ENCODE measurements at regions not wholly inside any gene's neighbourhood (a gene's known extent, or its start where the extent isn't known, plus 50 kb on each side); places are given as distances from the start of the nearest gene placed in this dataset.

GRCh38 chr13:23993680-23993985 lies 96.3 kb upstream of the C1QTNF9B start:
- 80% methylated on average over 1 of the region's 1 CpG for WGBS (ENCODE audit: insufficient coverage)
- POLR2A ChIA-PET = no interaction called here
- H3K4me3 Mint-ChIP-seq = no peak overlapping the region
- no peaks in the 10 kb centered on the region for H3K4me1 ChIP-seq (ENCODE audit: control insufficient read depth in 1 of 2, extremely low read depth in 1 of 2, insufficient read depth in 2 of 2, low read length in 2 of 2)
- DNase-seq (no peak), ATAC-seq (replicated peaks in 1 of 4) (no peak)
- H3K27ac ChIP-seq (ENCODE audit: low read length) = no peak overlapping the region
- H3K36me3 ChIP-seq (ENCODE audit: control insufficient read depth in 2 of 2, extremely low read depth in 1 of 2, insufficient read depth in 1 of 2, low read length in 1 of 2) = no peaks in the 10 kb centered on the region
- peaks cover 0 to 15% of the 10 kb centered on the region in 2 experiments for H3K27me3 ChIP-seq (replicated peaks in 1 of 2; ENCODE audit: control insufficient read depth in 2 of 2, extremely low read depth in 1 of 2, insufficient read depth in 2 of 2, low read length in 1 of 2)
- H3K9me3 ChIP-seq = no peaks in the 10 kb centered on the region
- peaks cover 11 to 20% of the 10 kb centered on the region in 2 donors for H3K27me3 Mint-ChIP-seq
- H3K9me3 Mint-ChIP-seq = no peaks in the 10 kb centered on the region
- CTCF ChIA-PET = no interaction called here
- peaks cover 3 to 7% (median 4%) of the 10 kb centered on the region in 3 donors for H3K4me1 Mint-ChIP-seq
- no peaks in the 10 kb centered on the region for H3K36me3 Mint-ChIP-seq
- H3K4me3 ChIP-seq (ENCODE audit: control insufficient read depth in 1 of 2, extremely low read depth in 1 of 2, low read length in 1 of 2) = no peak overlapping the region
- no peak overlapping the region for H3K27ac Mint-ChIP-seq

- WGBS (ENCODE audit: insufficient coverage) = 34% methylated on average over 3 of the region's 6 CpGs
- H3K27ac Mint-ChIP-seq = no peak overlapping the region
- no peak overlapping the region for H3K27ac ChIP-seq (ENCODE audit: low read length)
- H3K9me3 ChIP-seq = no peaks in the 10 kb centered on the region
- no peak for ATAC-seq (replicated peaks in 1 of 4)
- H3K4me1 ChIP-seq (ENCODE audit: control insufficient read depth in 1 of 2, extremely low read depth in 1 of 2, insufficient read depth in 2 of 2, low read length in 2 of 2) = no peaks in the 10 kb centered on the region
- no peaks in the 10 kb centered on the region for H3K9me3 Mint-ChIP-seq
- no peaks in the 10 kb centered on the region for H3K36me3 Mint-ChIP-seq
- H3K4me3 ChIP-seq (ENCODE audit: control insufficient read depth in 1 of 2, extremely low read depth in 1 of 2, low read length in 1 of 2) = no peak overlapping the region
- POLR2A ChIA-PET = interaction anchor here (0.6 kb wide), 2 partner anchors 9 to 36 kb away, joined by 3 read pairs; no protein-coding TSS in a partner anchor
- CTCF ChIA-PET = no interaction called here
- H3K4me1 Mint-ChIP-seq = peaks cover 3 to 7% (median 4%) of the 10 kb centered on the region in 3 donors
- no peak for DNase-seq
- H3K36me3 ChIP-seq (ENCODE audit: control insufficient read depth in 2 of 2, extremely low read depth in 1 of 2, insufficient read depth in 1 of 2, low read length in 1 of 2) = no peaks in the 10 kb centered on the region
- H3K27me3 Mint-ChIP-seq = peaks cover 6 to 9% of the 10 kb centered on the region in 2 donors
- H3K27me3 ChIP-seq (replicated peaks in 1 of 2; ENCODE audit: control insufficient read depth in 2 of 2, extremely low read depth in 1 of 2, insufficient read depth in 2 of 2, low read length in 1 of 2) = peaks cover 0 to 15% of the 10 kb centered on the region in 2 experiments
- H3K4me3 Mint-ChIP-seq = no peak overlapping the region
Observed at GRCh38 chr13:23995283-23996073, 98.2 kb upstream of the C1QTNF9B start.

GRCh38 chr13:23996456-23996855 lies 99.2 kb upstream of the C1QTNF9B start:
- Mint-ChIP-seq H3K27me3 (peaks cover 2 to 5% of the 10 kb centered on the region in 2 donors), H3K27ac (no peak overlapping the region), H3K9me3 (no peaks in the 10 kb centered on the region), H3K4me3 (no peak overlapping the region), H3K36me3 (no peaks in the 10 kb centered on the region), H3K4me1 (peaks cover 3 to 7% (median 4%) of the 10 kb centered on the region in 3 donors)
- DNase-seq = no peak
- WGBS (ENCODE audit: insufficient coverage) = 90% methylated on average over 2 of the region's 2 CpGs
- H3K27me3 ChIP-seq (replicated peaks in 1 of 2; ENCODE audit: control insufficient read depth in 2 of 2, extremely low read depth in 1 of 2, insufficient read depth in 2 of 2, low read length in 1 of 2) = peaks cover 0 to 15% of the 10 kb centered on the region in 2 experiments
- no peak for ATAC-seq (replicated peaks in 1 of 4)
- H3K36me3 ChIP-seq (ENCODE audit: control insufficient read depth in 2 of 2, extremely low read depth in 1 of 2, insufficient read depth in 1 of 2, low read length in 1 of 2) = no peaks in the 10 kb centered on the region
- POLR2A ChIA-PET = no interaction called here
- CTCF ChIA-PET = no interaction called here
- H3K27ac ChIP-seq (ENCODE audit: low read length) = no peak overlapping the region
- no peaks in the 10 kb centered on the region for H3K9me3 ChIP-seq
- no peaks in the 10 kb centered on the region for H3K4me1 ChIP-seq (ENCODE audit: control insufficient read depth in 1 of 2, extremely low read depth in 1 of 2, insufficient read depth in 2 of 2, low read length in 2 of 2)
- H3K4me3 ChIP-seq (ENCODE audit: control insufficient read depth in 1 of 2, extremely low read depth in 1 of 2, low read length in 1 of 2) = no peak overlapping the region

- Histone ChIP-seq H3K36me3 (ENCODE audit: control insufficient read depth in 2 of 2, extremely low read depth in 1 of 2, insufficient read depth in 1 of 2, low read length in 1 of 2) (no peaks in the 10 kb centered on the region), H3K27ac (ENCODE audit: low read length) (no peak overlapping the region), H3K9me3 (no peaks in the 10 kb centered on the region), H3K4me3 (ENCODE audit: control insufficient read depth in 1 of 2, extremely low read depth in 1 of 2, low read length in 1 of 2) (no peak overlapping the region), H3K4me1 (ENCODE audit: control insufficient read depth in 1 of 2, extremely low read depth in 1 of 2, insufficient read depth in 2 of 2, low read length in 2 of 2) (no peaks in the 10 kb centered on the region), H3K27me3 (replicated peaks in 1 of 2; ENCODE audit: control insufficient read depth in 2 of 2, extremely low read depth in 1 of 2, insufficient read depth in 2 of 2, low read length in 1 of 2) (peaks cover 0 to 4% of the 10 kb centered on the region in 2 experiments)
- H3K36me3 Mint-ChIP-seq = no peaks in the 10 kb centered on the region
- no peaks in the 10 kb centered on the region for H3K9me3 Mint-ChIP-seq
- no peak overlapping the region for H3K4me3 Mint-ChIP-seq
- ChIA-PET POLR2A (interaction anchor here in 1 of 2 donors (0.6 kb wide), 1 partner anchor 297 kb away, joined by 3 read pairs; no protein-coding TSS in a partner anchor), CTCF (interaction anchor here in 1 of 2 donors (0.7 kb wide), 1 partner anchor 365 kb away, joined by 5 read pairs; no protein-coding TSS in a partner anchor)
- H3K4me1 Mint-ChIP-seq = peaks cover 3 to 7% (median 4%) of the 10 kb centered on the region in 3 donors
- DNase-seq (no peak), ATAC-seq (replicated peaks in 1 of 4) (no peak)
- H3K27ac Mint-ChIP-seq = no peak overlapping the region
- H3K27me3 Mint-ChIP-seq = peaks cover 4 to 6% of the 10 kb centered on the region in 2 donors
Observed at GRCh38 chr13:23999424-23999823, 102.1 kb upstream of the C1QTNF9B start.

- POLR2A ChIA-PET = no interaction called here
- H3K36me3 Mint-ChIP-seq = no peaks in the 10 kb centered on the region
- WGBS (ENCODE audit: insufficient coverage) = 79% methylated on average over 16 of the region's 16 CpGs
- H3K4me3 Mint-ChIP-seq = no peak overlapping the region
- peaks cover 3 to 6% of the 10 kb centered on the region in 2 donors for H3K27me3 Mint-ChIP-seq
- CTCF ChIA-PET = interaction anchor here in 1 of 2 donors (0.6 to 1.2 kb wide), 2 partner anchors 20 to 227 kb away, joined by 3 to 6 read pairs; no protein-coding TSS in a partner anchor
- no peaks in the 10 kb centered on the region for H3K4me1 Mint-ChIP-seq
- ATAC-seq (replicated peaks in 1 of 4) (no peak), DNase-seq (no peak)
- Histone ChIP-seq H3K4me3 (ENCODE audit: control insufficient read depth in 1 of 2, extremely low read depth in 1 of 2, low read length in 1 of 2) (no peak overlapping the region), H3K9me3 (no peaks in the 10 kb centered on the region), H3K27me3 (replicated peaks in 1 of 2; ENCODE audit: control insufficient read depth in 2 of 2, extremely low read depth in 1 of 2, insufficient read depth in 2 of 2, low read length in 1 of 2) (peaks cover 0 to 8% of the 10 kb centered on the region in 2 experiments), H3K36me3 (ENCODE audit: control insufficient read depth in 2 of 2, extremely low read depth in 1 of 2, insufficient read depth in 1 of 2, low read length in 1 of 2) (no peaks in the 10 kb centered on the region), H3K4me1 (ENCODE audit: control insufficient read depth in 1 of 2, extremely low read depth in 1 of 2, insufficient read depth in 2 of 2, low read length in 2 of 2) (no peaks in the 10 kb centered on the region), H3K27ac (ENCODE audit: low read length) (no peak overlapping the region)
- H3K9me3 Mint-ChIP-seq = no peaks in the 10 kb centered on the region
- H3K27ac Mint-ChIP-seq = no peak overlapping the region
Observed at GRCh38 chr13:24002206-24002815, 105.0 kb upstream of the C1QTNF9B start.

- Mint-ChIP-seq H3K9me3 (no peaks in the 10 kb centered on the region), H3K36me3 (no peaks in the 10 kb centered on the region), H3K4me1 (no peaks in the 10 kb centered on the region), H3K4me3 (no peak overlapping the region), H3K27me3 (peaks cover 3 to 6% of the 10 kb centered on the region in 2 donors), H3K27ac (no peak overlapping the region)
- Histone ChIP-seq H3K27me3 (replicated peaks in 1 of 2; ENCODE audit: control insufficient read depth in 2 of 2, extremely low read depth in 1 of 2, insufficient read depth in 2 of 2, low read length in 1 of 2) (peaks cover 0 to 8% of the 10 kb centered on the region in 2 experiments), H3K4me1 (ENCODE audit: control insufficient read depth in 1 of 2, extremely low read depth in 1 of 2, insufficient read depth in 2 of 2, low read length in 2 of 2) (no peaks in the 10 kb centered on the region), H3K9me3 (no peaks in the 10 kb centered on the region), H3K36me3 (ENCODE audit: control insufficient read depth in 2 of 2, extremely low read depth in 1 of 2, insufficient read depth in 1 of 2, low read length in 1 of 2) (no peaks in the 10 kb centered on the region), H3K27ac (ENCODE audit: low read length) (no peak overlapping the region), H3K4me3 (ENCODE audit: control insufficient read depth in 1 of 2, extremely low read depth in 1 of 2, low read length in 1 of 2) (no peak overlapping the region)
- CTCF ChIA-PET = no interaction called here
- POLR2A ChIA-PET = no interaction called here
- DNase-seq (no peak), ATAC-seq (replicated peaks in 1 of 4) (no peak)
- 70% methylated on average over 3 of the region's 12 CpGs for WGBS (ENCODE audit: insufficient coverage)
Observed at GRCh38 chr13:24004142-24004899, 107.0 kb upstream of the C1QTNF9B start.
